H1 (cell line): ENCODE measurements at regions not wholly inside any gene's neighbourhood (a gene's known extent, or its start where the extent isn't known, plus 50 kb on each side); places are given as distances from the start of the nearest gene placed in this dataset.
A peak's percentile ranks its signal among the peaks of the same experiment; 100 is the strongest.

ENCODE experiments used
- CTCF ChIA-PET: fragments of 300-600 bp; sonication (Branson Sonifier 250); formaldehyde crosslinking; loops from one replicate; lab custom pipeline; 2021; ENCODE audit not compliant: partially characterized antibody; lab: Charles Lee
- POLR2A ChIA-PET: fragments of 300-600 bp; sonication (Branson Sonifier 250); formaldehyde crosslinking; loops from one replicate; lab custom pipeline; 2021; ENCODE audit warnings: inconsistent platforms; ENCODE audit not compliant: partially characterized antibody; lab: Charles Lee
- DNase-seq, 2 experiments: peaks; one replicate each; pipeline versions ENCODE4 v3.0.0 to v3.0.0-alpha.2; 2010 to 2022; ENCODE audit warnings: low spot score in 2 of 2, low read depth in 1 of 2, mixed read lengths in 1 of 2
- FAIRE-seq: peaks from 2 replicates; lab custom pipeline; 2011; peaks lifted over from hg19 to GRCh38; lab: Jason Lieb, UNC
- H2AFZ ChIP-seq: 2 replicates; pipeline ENCODE4 v1.8.1; 2012; ENCODE audit warnings: low read length, inconsistent platforms
- H2AK5ac ChIP-seq: 2 replicates; pipeline ENCODE4 v1.6.1; 2013; ENCODE audit warnings: low read depth, low read length
- H2BK120ac ChIP-seq: replicated peaks from 2 replicates; pipeline ENCODE3; 2013; ENCODE audit warnings: low read depth, low read length, inconsistent platforms
- H2BK12ac ChIP-seq: 2 replicates; pipeline ENCODE4 v1.6.1; 2013; ENCODE audit warnings: low read depth, low read length
- H2BK15ac ChIP-seq: 2 replicates; pipeline ENCODE4 v1.6.1; 2013; ENCODE audit warnings: low read length
- H2BK20ac ChIP-seq: 2 replicates; pipeline ENCODE4 v1.6.1; 2013; ENCODE audit warnings: low read length
- H2BK5ac ChIP-seq: 2 replicates; pipeline ENCODE4 v1.6.1; 2013; ENCODE audit warnings: low read depth, low read length
- H3K14ac ChIP-seq: 2 replicates; pipeline ENCODE4 v1.6.1; 2013; ENCODE audit warnings: inconsistent platforms; ENCODE audit not compliant: insufficient read length
- H3K18ac ChIP-seq: 2 replicates; pipeline ENCODE4 v1.6.1; 2013; ENCODE audit warnings: low read length; ENCODE audit errors: extremely low read depth
- H3K23ac ChIP-seq: 2 replicates; pipeline ENCODE4 v1.6.1; 2013; ENCODE audit warnings: inconsistent platforms; ENCODE audit not compliant: insufficient read length
- H3K23me2 ChIP-seq: 2 replicates; pipeline ENCODE4 v1.6.1; 2013; ENCODE audit warnings: low read depth, low read length
- H3K27ac ChIP-seq: 2 replicates; pipeline ENCODE4 v1.6.1; 2011; ENCODE audit warnings: low read depth, low read length, inconsistent platforms
- H3K27me3 ChIP-seq, 4 experiments: replicated peaks in 1 of 4; 1 replicate in 1 of 4; 2 replicates in 3 of 4; pipeline versions ENCODE4 v1.6.1 to v1.8.1; 2011 to 2013; ENCODE audit warnings: low read length in 3 of 4, mild to moderate bottlenecking in 3 of 4, inconsistent platforms in 2 of 4, mixed read lengths in 2 of 4, moderate library complexity in 1 of 4; ENCODE audit not compliant: control insufficient read depth in 3 of 4, insufficient read depth in 3 of 4; ENCODE audit errors: extremely low read depth in 1 of 4
- H3K36me3 ChIP-seq, 4 experiments: 2 replicates each; pipeline versions ENCODE4 v1.6.1 to v1.8.1; 2011 to 2013; ENCODE audit warnings: mild to moderate bottlenecking in 4 of 4, low read length in 3 of 4, moderate library complexity in 2 of 4, control low read depth in 1 of 4, inconsistent platforms in 1 of 4; ENCODE audit not compliant: insufficient read depth in 4 of 4, control insufficient read depth in 2 of 4
- H3K4ac ChIP-seq: replicated peaks from 2 replicates; pipeline ENCODE3; 2013; ENCODE audit warnings: low read length, low read depth, mixed read lengths, inconsistent platforms; ENCODE audit not compliant: insufficient read length
- H3K4me1 ChIP-seq, 4 experiments: replicated peaks in 1 of 4; 1 replicate in 1 of 4; 2 replicates in 3 of 4; pipeline versions ENCODE4 v1.6.1 to v1.8.1; 2011 to 2013; ENCODE audit warnings: low read length in 3 of 4, inconsistent platforms in 2 of 4, mixed read lengths in 1 of 4; ENCODE audit not compliant: insufficient read depth in 4 of 4, control insufficient read depth in 3 of 4
- H3K4me2 ChIP-seq, 2 experiments: 2 replicates each; pipeline versions ENCODE4 v1.6.1 to v1.8.1; 2011 to 2013; ENCODE audit warnings: low read depth in 2 of 2, low read length in 2 of 2, control low read depth in 1 of 2, inconsistent platforms in 1 of 2, mild to moderate bottlenecking in 1 of 2; ENCODE audit not compliant: insufficient read depth in 1 of 2
- H3K4me3 ChIP-seq, 4 experiments: fragments of 200-600, 300-600 bp in 1 of 4; sonication (generic), shearing (Covaris generic), sonication (Bioruptor Twin) in 1 of 4; 2 replicates each; pipeline versions ENCODE4 v1.5.1 to v1.8.1; 2011 to 2016; ENCODE audit warnings: low read length in 4 of 4, low read depth in 3 of 4, control low read depth in 2 of 4, inconsistent platforms in 2 of 4, mild to moderate bottlenecking in 2 of 4, mixed read lengths in 1 of 4, moderate library complexity in 1 of 4; ENCODE audit not compliant: insufficient read depth in 2 of 4; ENCODE audit errors: extremely low read depth in 1 of 4
- H3K56ac ChIP-seq: replicated peaks from 2 replicates; pipeline ENCODE3; 2013; ENCODE audit warnings: low read depth, mild to moderate bottlenecking, mixed read lengths, low read length, inconsistent platforms; ENCODE audit not compliant: insufficient read length
- H3K79me1 ChIP-seq: 2 replicates; pipeline ENCODE4 v1.6.1; 2013; ENCODE audit warnings: low read depth, low read length, control low read depth
- H3K79me2 ChIP-seq, 2 experiments: 2 replicates each; pipeline versions ENCODE4 v1.6.1 to v1.8.1; 2012 to 2013; ENCODE audit warnings: low read length in 2 of 2, mild to moderate bottlenecking in 2 of 2, inconsistent platforms in 1 of 2; ENCODE audit not compliant: insufficient read depth in 2 of 2, control insufficient read depth in 1 of 2
- H3K9ac ChIP-seq, 4 experiments: replicated peaks in 1 of 4; 1 replicate in 1 of 4; 2 replicates in 3 of 4; pipeline versions ENCODE4 v1.6.1 to v1.8.1; 2011 to 2013; ENCODE audit warnings: low read depth in 3 of 4, low read length in 3 of 4, control low read depth in 2 of 4, mild to moderate bottlenecking in 2 of 4, moderate library complexity in 2 of 4, inconsistent platforms in 1 of 4; ENCODE audit errors: extremely low read depth in 1 of 4
- H3K9me3 ChIP-seq, 2 experiments: 2 replicates each; pipeline versions ENCODE4 v1.6.1 to v1.8.1; 2012 to 2013; ENCODE audit warnings: mild to moderate bottlenecking in 2 of 2, moderate library complexity in 2 of 2, control low read depth in 1 of 2, inconsistent platforms in 1 of 2, low read depth in 1 of 2, low read length in 1 of 2, mixed read lengths in 1 of 2; ENCODE audit not compliant: insufficient read depth in 2 of 2
- H4K20me1 ChIP-seq, 2 experiments: replicated peaks in 1 of 2; 2 replicates each; pipeline versions ENCODE3 to v1.8.1; 2011 to 2013; ENCODE audit warnings: inconsistent platforms in 2 of 2, low read length in 2 of 2, mild to moderate bottlenecking in 1 of 2; ENCODE audit not compliant: insufficient read depth in 2 of 2, control insufficient read depth in 1 of 2
- H4K5ac ChIP-seq: 2 replicates; pipeline ENCODE4 v1.6.1; 2013; ENCODE audit warnings: low read length, low read depth, mixed read lengths, inconsistent platforms; ENCODE audit not compliant: insufficient read length
- H4K8ac ChIP-seq: 2 replicates; pipeline ENCODE4 v1.8.0; 2013; ENCODE audit warnings: mild to moderate bottlenecking, moderate library complexity, low read length, inconsistent platforms; ENCODE audit not compliant: insufficient read depth; ENCODE audit errors: extremely low read depth
- H4K91ac ChIP-seq: replicated peaks from 2 replicates; pipeline ENCODE3; 2013; ENCODE audit warnings: low read length, mixed read lengths, inconsistent platforms; ENCODE audit not compliant: insufficient read length
- BCL11A ChIP-seq, 2 experiments: IDR thresholded peaks; one replicate each; pipeline ENCODE4 v1.6.1; 2011; ENCODE audit warnings: low read depth in 2 of 2, low read length in 2 of 2, mild to moderate bottlenecking in 2 of 2
- CEBPB ChIP-seq: IDR thresholded peaks from 2 replicates; pipeline ENCODE4 v1.6.1; 2012; ENCODE audit warnings: low read depth, low read length
- CTCF ChIP-seq, 3 experiments: IDR thresholded peaks; 1 replicate in 2 of 3; 2 replicates in 1 of 3; pipeline versions ENCODE4 v1.5.1 to v1.6.1; 2011; ENCODE audit warnings: low read length in 3 of 3, mild to moderate bottlenecking in 3 of 3, inconsistent platforms in 2 of 3, low read depth in 1 of 3, moderate library complexity in 1 of 3; ENCODE audit not compliant: insufficient read depth in 1 of 3; ENCODE audit errors: control extremely low read depth in 1 of 3
- MAFK ChIP-seq: IDR thresholded peaks from 2 replicates; pipeline ENCODE4 v1.6.1; 2012; ENCODE audit warnings: low read depth, mild to moderate bottlenecking, improper control_type of control experiment, low read length
- RAD21 ChIP-seq, 2 experiments: IDR thresholded peaks in 1 of 2; conservative IDR thresholded peaks in 1 of 2; 2 replicates each; pipeline ENCODE4 v1.6.1; 2011; ENCODE audit warnings: low read depth in 2 of 2, low read length in 2 of 2, improper control_type of control experiment in 1 of 2, inconsistent platforms in 1 of 2, mild to moderate bottlenecking in 1 of 2, moderate library complexity in 1 of 2
- RFX5 ChIP-seq: IDR thresholded peaks from 2 replicates; pipeline ENCODE4 v1.6.1; 2011; ENCODE audit warnings: low read depth, low read length, improper control_type of control experiment, borderline replicate concordance
- SAP30 ChIP-seq: fragments of 300-600 bp; sonication (generic); IDR thresholded peaks from 2 replicates; pipeline ENCODE4 v1.7.1; 2012; ENCODE audit warnings: low read length, moderate library complexity, mild to moderate bottlenecking, inconsistent platforms; ENCODE audit not compliant: insufficient read depth, insufficient replicate concordance
- WGBS, 2 experiments: shearing (Covaris generic) in 1 of 2; methylation state at CpG; one replicate each; pipeline versions ENCODE4 v1.1.6 to v1.1.7; 2013 to 2015; ENCODE audit warnings: low lambda C conversion rate in 2 of 2, mixed read lengths in 2 of 2, inconsistent platforms in 1 of 2, low coverage in 1 of 2, missing lambda C conversion rate in 1 of 2; ENCODE audit not compliant: insufficient replicate concordance in 2 of 2, insufficient coverage in 1 of 2, insufficient read length in 1 of 2; ENCODE audit errors: extremely low coverage in 1 of 2, missing lambda C conversion rate in 1 of 2; 5-methylcytosine and 5-hydroxymethylcytosine counted together

DNA sequence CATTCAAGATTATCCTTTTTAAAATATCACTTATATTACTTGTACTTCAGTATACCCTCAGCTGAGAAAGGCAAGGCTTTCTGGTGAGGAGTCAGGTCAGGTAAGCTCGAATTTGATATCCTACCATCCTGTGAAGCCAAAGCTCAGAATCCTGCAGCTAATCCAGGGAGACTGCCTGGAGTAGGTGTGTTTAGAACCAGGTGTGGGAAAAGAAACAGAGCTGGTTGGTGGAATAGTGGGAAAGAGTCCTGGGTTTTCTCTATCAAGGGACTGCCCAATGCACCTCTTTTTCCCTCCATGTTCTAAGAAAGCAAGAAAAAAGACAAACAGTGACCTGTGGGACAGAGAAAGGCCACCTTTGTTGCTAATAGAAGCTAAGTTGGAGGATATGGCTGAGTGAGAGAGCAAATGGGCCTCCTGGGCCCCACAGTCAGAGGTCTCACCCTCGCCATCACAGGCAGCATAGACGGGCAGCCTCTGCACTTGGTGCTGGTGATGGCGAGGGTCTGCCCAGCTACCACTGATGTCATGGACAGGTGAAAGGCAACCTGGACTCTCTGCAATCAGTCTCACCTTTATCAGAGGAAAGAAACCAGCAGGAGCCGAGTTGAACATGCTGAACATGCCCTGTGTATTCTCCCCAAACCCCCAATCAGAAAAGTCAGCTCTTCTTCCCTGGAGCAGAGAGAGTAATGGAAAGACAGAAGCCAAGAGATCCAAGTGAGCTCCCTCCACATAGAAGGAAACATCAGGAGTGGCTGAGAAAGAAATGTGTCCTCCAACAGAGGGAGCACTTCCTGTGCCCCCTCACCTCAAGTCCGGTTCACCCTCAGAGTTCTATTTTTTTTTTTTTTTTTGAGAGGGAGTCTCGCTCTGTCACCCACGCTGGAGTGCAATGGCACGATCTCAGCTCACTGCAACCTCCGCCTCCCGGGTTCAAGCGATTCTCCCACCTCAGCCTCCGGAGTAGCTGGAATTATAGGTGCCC lies 491.3 kb downstream of the BUD13 start:
- H2BK120ac ChIP-seq = no peak overlapping the region
- no peak for DNase-seq
- H2AFZ ChIP-seq = no peak overlapping the region
- H3K14ac ChIP-seq = no peak overlapping the region
- H2BK12ac ChIP-seq = no peak overlapping the region
- no peak overlapping the region for H4K5ac ChIP-seq
- H3K4me3 ChIP-seq = no peak overlapping the region
- H2BK15ac ChIP-seq = no peak overlapping the region
- CTCF ChIA-PET = interaction anchor here (0.6 to 2.9 kb wide), 50 partner anchors 10 to 817 kb away, joined by 3 to 30 read pairs (median 4); no protein-coding TSS in a partner anchor
- no peaks in the 10 kb centered on the region for H3K27me3 ChIP-seq
- TF ChIP-seq RAD21 (IDR thresholded peaks at IDR 0.05 in 1 of 2, conservative IDR thresholded peaks at IDR 0.05 in 1 of 2; ENCODE audit: low read depth in 2 of 2, low read length in 2 of 2) (peak; percentile 44 to 50), SAP30 (no peak), CEBPB (no peak), RFX5 (peak; percentile 71; the same call in 1 of the 2 replicates), BCL11A (IDR thresholded peaks at IDR 0.05; ENCODE audit: low read depth in 2 of 2, low read length in 2 of 2) (no peak), CTCF (IDR thresholded peaks at IDR 0.05; ENCODE audit: control extremely low read depth in 1 of 3, insufficient read depth in 1 of 3, low read depth in 1 of 3, low read length in 3 of 3) (peak; percentile 41 to 53 (median 42)), MAFK (no peak)
- H3K9ac ChIP-seq = no peak overlapping the region
- no peak overlapping the region for H3K23ac ChIP-seq
- no peak overlapping the region for H3K56ac ChIP-seq
- H3K18ac ChIP-seq = no peak overlapping the region
- no peak overlapping the region for H3K27ac ChIP-seq
- peaks cover 0 to 3% of the 10 kb centered on the region in 2 experiments for H4K20me1 ChIP-seq
- H3K79me1 ChIP-seq = no peaks in the 10 kb centered on the region
- H4K8ac ChIP-seq = no peak overlapping the region
- 85% methylated on average over 12 of the region's 13 CpGs; no CpG with 5 or more reads in 1 of the 2 experiments for WGBS, 2 experiments
- H3K23me2 ChIP-seq = no peaks in the 10 kb centered on the region
- no peak overlapping the region for H4K91ac ChIP-seq
- POLR2A ChIA-PET = interaction anchor here (1.0 kb wide), 1 partner anchor 13 kb away, joined by 3 read pairs; no protein-coding TSS in a partner anchor
- H2BK20ac ChIP-seq = no peak overlapping the region
- H3K79me2 ChIP-seq = no peaks in the 10 kb centered on the region
- no peaks in the 10 kb centered on the region for H3K4me1 ChIP-seq
- FAIRE-seq = no peak
- H3K36me3 ChIP-seq = no peaks in the 10 kb centered on the region
- H3K4me2 ChIP-seq = no peak overlapping the region
- no peak overlapping the region for H2BK5ac ChIP-seq
- H2AK5ac ChIP-seq = no peak overlapping the region
- no peaks in the 10 kb centered on the region for H3K9me3 ChIP-seq
- H3K4ac ChIP-seq = no peak overlapping the region
